Fibroblast of skin of left quadriceps (primary cell): ENCODE measurements at regions not wholly inside any gene's neighbourhood (a gene's known extent, or its start where the extent isn't known, plus 50 kb on each side); places are given as distances from the start of the nearest gene placed in this dataset.

Source experiments
- DNase-seq, 2 experiments: peaks; one replicate each; pipeline ENCODE4 v3.0.0-alpha.2; 2013; ENCODE audit warnings: low read depth in 2 of 2

DNA sequence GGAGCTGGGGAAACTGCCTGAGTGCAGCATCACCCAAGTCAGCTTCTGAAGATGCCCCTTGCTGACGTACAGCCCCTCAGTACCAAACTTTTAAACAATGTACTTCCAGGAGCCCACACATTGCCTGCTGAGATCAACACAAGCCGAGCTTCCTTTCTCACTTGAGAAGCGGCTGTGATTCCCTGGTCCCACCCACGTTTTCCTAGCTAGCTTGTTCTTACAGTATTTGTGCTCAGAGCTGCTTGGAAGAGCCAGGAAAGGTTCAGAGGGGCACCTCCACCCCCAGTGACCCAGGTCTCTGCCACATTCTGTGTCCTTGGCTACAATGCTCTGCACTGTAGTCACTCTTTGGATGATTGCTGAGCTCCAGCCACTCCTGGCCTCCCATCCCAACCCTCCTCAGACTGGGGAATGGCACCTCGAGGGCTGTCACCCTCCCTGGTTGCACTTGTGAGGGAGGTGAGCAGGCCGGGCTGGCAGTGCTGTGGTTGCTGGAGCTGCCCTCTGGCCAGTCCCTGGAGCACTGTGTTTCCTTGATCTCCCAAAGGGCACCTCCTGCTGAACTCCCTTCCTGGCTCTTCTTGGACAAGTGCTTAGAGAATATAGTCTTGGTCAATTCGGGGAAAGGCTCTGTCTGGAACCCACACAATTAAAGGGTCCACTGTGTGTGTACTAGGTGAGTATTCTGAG, 355.1 kb downstream of the AJAP1 start:
- DNase-seq, result no peak

DNA sequence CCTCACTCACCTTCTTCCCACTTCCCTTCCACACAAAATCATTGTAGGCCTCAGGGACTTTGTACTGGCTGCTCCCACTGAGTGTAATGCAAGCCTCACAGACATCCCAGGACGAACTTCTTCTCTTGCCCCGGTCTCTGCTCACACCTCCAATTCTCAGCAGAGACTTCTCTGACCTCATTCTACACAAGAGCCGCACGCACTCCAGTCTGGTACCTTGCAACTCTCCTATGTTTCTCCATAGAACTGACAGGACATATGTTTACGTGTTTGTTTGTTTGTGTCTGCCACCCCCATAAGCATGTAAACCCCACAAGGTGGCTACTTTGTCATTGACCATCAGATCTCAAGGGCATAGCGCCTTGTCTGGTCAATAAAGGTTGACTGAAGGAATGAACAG, 350.8 kb downstream of the AJAP1 start:
- no peak for DNase-seq

DNA sequence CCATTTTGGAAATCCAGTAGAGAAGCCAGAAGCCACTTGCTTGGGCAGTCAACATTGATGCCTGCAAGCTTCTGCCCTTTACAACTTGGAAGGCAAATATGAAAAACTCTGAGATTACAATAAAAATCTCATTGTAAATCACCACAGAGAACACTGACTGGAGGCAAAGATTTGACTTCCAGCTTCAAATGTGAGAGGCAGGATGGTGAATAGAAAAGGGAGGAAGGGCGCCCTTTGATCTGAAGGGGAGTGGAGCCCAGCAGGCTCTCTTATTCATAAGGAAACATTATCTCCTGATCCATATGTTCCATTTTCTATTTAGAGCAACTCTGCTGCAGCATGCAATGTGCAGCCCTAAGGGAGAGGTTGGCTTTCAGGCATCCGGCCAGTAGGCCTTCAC, 348.3 kb downstream of the AJAP1 start:
- no peak for DNase-seq

DNA sequence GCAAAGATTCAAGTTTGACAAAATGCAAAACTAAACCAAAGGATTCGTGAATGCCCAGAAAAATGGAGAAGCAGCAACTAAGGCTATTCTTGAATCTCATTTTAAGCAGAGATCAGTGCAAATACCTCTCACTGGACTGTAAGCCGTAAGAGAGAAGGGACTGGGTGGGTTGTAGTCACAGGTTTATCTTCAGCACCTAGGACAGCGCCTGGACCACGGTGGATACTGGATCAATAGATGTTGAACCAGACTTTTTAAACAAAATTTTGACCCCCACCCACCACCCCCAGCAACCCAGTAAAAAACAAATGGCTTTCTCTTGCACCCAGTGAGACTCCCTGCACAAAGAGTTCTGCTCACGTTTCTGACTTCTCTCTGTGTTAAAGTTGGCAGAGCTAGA, 347.1 kb downstream of the AJAP1 start:
- no peak for DNase-seq

DNA sequence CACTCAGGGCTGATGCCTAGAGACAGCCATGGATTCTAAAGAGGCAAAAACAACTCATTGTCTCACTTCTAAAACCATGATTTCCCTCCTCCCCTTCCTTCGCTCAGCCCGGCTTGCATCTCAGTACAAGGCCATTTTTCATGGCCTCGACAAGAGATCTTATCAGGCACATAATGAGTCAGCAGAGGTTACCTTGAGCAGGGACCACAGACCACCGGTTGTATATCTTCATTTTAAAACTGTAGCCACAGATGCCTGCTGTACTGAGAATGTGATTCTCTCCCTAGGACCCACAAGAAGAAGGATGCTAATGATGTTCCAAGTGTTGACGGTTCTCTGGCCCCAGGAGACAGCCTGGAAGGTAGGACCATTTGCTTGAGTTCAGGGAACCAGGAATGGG, 331.9 kb downstream of the AJAP1 start:
- no peak for DNase-seq

DNA sequence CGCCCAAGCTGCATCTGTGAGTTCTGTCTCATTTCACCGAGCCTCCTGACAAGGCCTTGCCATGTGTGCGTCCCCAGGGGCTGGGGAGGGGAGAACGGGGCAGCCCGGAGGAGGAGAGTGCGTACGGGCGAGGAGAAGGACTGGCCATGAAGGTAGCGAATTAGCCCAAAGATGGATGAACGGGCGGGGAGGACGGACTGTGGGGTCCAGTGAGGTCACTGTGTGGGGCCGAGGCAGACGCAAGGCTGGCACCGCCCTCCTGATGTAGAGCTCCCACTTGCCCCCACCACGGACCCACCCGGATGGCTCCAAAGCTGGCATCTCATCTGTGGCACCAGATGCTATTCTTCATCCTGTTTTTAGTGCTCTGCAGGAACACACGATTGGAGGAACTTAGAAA, 330.4 kb downstream of the AJAP1 start:
- no peak for DNase-seq

DNA sequence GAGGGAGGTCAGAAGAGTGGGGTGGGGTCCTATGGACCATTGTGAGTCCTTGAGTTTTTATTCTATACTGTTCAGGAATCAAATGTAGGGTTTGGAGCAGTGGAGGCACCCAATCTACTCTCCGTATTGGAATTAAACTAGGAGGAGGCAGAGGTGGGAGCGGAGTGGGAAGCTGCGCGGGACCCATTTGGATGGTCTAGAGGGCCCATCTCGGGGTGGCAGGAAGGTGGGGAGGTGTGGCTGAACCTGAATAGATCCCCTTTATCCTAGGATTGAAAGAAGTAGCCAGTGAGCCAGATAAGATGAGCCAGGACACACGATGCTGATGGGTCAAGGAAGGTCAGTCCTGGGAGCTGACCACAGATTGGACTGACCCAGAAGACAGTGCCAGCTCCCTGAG, 325.8 kb downstream of the AJAP1 start:
- DNase-seq, result no peak

DNA sequence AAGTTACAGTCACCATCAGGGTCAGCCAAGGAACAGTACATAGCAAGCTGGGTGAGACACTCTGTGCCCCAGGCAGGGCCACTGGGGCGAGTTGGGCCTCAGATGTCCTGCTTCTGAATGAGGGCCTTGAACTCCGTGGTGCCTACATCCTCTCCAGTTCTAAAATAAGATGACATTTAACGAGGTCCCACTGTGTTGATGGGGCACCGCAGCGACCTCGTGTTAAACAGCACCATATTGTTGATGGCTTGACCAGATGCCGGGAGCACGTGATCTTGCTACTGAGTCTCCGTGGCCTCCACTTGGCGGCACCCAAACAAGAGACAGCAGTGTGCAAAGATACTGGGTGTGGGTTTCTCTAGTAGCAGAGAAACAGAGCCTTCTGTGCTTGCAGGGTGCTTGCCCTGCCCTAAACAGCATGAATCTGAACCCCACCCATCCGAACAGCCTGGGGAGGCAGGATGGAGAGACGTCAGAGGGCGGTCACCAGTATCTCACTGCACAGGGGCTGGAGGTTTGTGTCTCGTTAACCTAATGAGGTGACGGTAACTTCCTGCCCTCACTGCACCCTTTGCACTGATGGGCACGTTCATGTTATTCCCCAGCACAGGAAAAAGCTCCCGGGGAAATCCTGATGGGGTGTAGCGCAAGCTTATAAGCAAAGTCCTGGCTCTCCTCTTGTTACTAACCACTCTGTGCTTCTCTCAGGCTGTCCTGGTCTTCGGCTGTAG, 324.4 kb downstream of the AJAP1 start:
- DNase-seq, result no peak

DNA sequence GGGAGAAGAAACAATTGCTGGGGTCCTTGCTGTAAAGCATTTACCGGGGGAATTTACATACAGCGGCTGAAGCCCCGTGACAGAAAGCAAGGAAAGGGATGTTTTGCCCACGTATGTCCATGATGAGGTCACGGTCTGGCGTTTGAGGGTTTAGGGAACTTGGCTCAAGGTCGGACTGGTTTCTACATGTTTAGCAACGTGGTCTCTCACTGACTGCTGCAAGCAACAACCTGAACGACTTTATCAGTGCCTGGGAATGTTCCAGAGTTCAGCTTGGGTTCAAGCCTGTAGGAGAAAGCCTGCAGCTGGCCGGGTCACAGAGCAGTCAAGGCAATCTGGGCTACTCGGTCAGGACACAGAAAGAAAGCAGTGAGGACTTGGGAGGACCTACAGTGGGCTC, 323.3 kb downstream of the AJAP1 start:
- no peak for DNase-seq

DNA sequence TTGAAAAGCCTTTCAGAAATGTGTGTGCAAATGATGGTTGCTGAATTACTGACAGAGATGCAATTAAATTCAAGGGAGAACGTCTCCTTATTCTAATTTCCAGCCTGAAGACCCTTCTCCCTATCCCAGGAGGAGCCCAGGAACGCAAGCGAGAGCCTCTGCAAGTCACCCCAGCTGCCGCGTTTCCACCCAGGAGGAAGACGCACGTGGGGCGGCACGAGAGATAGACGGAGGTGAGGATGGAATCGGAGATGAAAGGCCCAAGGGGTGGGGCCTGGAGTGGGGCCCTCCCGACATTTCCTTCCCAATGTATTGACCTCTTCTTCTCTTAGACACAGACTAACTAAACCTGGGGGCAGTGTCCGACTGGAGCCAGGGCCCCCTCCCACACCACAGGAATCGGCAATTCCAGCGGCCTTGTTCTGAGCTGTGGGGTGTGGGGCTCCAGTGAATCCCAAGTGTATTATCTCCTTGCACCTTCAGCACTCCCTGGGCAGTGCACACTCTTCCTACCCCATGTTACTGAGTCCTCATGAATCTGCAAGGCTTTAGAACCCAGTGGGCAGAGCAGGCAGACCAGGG, 322.5 kb downstream of the AJAP1 start:
- DNase-seq, result no peak

DNA sequence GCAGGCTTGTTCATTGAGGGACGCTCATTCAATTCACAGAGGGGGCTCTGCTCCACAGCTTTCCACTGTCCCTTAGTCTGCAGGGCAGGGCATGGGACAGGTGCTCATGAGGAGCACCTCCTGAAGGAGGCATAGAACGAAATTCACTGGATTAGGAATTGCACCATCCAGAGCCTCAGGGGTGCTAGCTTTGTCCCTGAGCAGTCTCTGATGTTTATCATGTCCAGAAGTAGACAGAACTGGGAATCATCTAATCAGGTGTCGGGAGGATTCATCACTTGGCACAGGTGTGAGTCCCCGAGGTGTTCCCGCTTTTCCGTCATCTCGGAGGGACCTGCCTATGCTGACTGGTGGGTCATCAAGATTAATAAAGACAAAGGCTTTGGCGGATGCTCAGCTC, 321.4 kb downstream of the AJAP1 start:
- DNase-seq, result no peak

DNA sequence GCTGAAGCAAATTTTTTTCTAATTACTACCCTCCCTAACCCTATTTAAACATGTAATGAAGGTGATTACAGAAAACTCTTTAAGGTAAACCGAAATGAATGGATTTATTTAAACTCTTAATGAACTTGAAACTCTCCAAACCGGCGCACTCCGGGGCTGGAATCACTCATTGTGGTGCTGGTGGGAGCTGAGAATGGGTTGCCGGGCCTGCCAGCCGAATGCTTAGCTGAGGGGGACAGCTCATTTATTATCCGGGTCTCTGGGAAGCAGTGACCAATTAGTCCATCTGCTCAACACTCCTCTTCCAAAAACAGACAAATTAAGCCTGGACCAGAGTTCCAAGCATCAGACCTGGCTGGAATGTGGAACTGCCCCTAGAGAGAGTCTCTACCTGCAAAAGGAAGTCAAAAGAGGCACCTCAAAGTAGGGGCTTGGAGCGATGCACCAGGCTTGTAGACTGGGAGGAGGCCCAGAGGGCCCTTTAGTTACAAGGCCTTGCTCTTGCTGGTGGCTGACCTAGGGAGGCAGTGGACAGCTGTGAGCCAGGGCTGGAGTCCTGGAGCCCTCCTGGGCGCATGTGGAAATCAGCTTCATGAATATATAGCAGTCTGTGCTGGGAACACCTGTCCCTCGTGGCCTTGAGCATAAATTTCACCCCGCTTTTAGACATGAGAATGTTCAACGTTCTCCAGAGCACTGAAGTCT, 320.7 kb downstream of the AJAP1 start:
- no peak for DNase-seq

DNA sequence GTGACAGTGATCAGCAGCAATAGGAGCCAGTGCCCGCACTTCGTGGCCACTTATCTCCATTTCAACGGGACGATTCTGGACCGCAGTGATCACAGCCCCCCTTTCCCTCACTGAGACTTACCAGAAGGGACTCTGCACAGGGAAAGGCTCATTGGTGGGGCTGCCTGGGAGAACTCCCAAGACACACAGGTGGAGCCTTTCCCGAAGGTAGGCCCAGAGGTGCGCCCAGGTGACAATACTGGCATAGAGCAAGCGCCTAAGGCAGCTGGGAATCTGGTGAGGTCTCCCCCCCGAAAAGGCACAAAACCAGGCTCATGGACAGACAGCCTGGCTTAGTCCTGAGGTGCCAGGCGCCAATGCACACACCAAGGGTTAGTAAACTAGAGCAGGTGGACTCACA, 318.9 kb downstream of the AJAP1 start:
- no peak for DNase-seq

DNA sequence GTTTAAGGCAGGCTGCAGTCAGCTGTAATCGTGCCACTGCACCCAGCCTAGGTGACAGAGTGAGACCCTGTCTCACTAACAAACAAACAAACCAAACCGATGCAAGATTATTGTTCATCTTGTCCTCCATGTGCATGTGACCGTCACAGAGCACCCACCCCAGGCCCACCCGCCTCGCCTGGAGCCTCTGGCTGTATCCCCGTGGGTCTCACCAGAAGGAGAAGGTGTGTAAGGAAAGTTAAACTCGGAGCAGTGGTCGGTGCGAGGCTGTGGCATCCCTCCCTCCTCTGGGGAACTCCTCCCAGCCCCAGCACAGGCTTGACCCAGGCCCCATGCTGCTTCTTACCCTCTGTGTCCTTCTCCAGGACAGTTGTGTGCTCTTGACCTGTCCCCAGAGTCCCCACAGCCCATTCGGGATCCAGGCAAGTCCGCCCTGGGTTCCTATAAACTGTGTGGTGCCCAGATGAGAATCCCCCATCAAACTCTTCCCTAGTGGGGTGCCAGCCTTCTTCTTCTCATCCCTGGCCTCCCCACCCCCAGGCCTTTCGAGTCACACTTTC, 318.4 kb downstream of the AJAP1 start:
- DNase-seq, result no peak

DNA sequence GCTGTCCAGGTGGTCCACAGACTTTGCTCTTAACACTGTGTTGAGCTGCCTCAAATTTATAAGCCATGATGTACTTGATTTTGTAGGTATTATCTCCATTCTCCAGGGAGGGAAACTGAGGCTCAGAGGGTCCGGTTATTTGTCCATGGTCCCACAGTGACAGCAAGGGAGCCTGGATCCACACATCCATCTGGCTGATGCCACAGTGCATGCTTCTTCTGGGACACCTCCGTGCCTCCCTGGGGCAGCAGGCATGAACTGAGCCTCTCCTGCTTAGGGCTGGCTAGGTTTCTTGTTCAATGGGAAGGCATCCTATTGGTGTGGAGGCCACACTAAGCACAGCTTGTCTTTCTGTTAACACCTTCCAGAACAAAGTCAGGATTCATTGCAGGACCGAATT, 317.3 kb downstream of the AJAP1 start:
- DNase-seq, result no peak

DNA sequence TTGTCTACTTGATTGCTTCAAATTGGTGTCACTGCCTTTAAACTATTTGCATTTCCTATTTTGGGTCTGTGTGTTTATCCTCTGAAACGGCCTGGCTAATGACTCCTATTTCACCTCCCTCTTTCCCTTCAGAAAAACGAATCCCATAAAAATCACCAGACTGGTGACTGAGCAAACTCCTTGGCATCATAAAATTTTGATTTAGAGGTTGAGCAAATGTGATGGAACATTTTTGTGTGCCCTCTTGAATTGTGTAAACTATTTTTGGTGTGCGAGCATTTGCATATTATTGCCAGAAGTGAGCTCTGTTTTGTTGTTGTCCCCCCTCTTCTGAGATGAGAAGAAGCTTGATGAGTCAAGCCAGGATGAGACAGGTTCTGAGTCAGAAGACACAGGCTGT, 316.1 kb downstream of the AJAP1 start:
- DNase-seq, result no peak

DNA sequence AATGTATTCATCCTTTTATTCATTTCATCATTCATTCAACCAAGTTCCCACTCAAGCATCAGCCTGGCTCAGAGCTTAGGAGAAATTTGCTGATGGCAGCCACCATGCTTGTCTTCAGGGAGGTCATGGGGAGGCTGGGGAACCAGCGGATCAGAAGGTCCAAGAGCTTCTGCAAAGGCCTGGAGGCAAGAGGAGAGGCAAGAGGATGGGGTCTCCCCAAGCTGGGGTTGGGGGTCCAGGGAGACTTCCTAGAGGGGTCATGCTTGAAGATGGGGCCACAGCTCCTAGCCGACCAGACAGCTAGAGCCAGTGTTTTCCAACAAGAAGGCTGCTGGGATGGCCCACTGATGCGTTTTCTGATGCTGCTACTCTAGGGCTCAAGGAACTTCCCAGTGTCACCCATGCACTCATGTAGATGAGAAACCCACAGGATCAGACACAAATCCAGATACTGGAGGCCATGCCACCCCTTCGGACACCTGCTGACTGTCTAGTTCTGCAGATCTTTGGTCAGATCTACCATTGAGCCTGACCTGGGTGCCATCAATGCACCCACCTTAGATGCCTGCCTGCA, 315.2 kb downstream of the AJAP1 start:
- DNase-seq, result no peak

DNA sequence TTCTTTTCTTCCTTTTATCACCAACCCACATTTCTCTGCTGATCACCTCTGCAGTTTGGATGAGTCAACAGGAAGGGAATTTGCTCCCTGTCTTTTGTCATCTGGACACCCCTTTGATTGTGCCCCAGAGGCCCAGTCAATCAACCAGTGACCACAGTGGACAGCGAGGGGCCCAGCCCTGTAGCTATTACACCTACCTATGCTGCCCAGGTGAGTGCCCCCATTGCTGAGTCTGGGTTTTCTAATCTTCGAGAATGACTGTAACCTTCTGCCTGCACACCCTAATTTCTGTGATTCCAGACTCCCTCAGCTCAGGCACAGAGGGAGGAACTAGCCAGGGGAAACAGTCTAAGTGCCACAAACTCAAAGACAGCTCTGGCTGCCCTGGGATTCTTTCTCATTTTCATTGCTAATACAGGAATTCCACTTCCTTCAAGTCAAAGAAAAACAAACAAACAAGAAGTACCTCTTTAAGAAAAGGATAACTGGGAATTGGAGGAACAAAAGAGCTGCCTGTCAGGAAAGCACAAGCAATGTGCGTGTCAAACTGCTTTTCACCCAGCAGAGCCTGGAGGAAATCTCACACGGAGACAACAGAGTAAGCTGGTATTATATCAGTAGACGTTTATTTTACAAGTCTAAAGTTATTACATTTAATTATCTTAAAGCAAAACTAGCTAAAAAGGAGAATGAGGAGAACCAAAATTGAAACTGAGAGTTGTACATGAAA, 311.1 kb downstream of the AJAP1 start:
- no peak for DNase-seq

DNA sequence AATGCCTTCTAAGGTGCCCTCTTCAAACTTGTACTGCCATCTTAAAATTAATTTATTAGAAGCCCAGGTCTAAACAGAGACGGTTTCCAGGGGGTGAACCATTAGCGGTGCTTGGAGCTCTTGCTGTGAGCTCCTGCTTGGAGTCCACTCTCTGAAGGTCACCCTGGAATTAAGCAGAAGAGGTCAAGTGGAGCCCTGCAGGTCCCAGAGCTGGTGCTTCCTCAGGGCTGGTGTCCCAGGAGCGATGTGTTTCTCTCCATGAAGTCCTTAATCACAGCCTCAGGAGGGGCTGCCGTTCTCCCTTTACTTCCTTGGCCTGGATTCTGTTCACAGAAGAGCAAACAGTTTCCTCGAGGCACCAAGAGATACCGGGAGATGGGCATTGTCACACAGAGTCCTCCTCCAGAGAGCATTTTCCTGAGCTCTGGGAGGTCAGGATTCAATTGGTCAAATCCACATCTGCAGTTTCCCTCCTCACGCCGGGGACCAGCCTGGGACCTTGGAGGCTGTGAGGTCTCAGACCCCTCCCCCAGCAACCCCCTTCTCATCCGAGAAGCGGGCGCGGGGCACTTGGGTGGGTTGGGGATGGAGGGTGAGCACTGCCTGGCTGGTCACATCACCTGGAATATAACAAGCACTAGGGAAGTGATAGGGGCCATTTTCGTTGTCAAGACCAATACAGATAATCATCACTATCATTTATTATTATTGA, 310.4 kb downstream of the AJAP1 start:
- no peak for DNase-seq

DNA sequence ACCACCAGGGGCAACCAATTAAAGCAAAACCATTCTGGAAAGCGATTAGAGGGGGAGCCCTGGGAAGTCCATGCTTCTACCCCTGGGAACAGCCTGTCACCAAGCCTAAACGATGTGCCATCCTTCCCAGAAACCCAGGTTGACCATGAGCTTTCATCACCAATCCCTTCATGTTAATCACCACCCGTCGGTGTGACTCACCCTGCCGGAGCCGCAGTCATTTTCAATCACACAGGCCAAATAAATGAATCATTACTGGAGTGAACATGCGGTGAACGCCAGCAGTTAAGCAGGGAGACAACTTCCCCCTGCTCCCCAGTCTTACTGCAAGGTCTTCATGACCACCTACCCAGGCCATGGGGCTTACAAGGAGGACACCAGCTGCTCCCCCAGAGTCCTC, 308.8 kb downstream of the AJAP1 start:
- peak; percentile 18 to 20 for DNase-seq

DNA sequence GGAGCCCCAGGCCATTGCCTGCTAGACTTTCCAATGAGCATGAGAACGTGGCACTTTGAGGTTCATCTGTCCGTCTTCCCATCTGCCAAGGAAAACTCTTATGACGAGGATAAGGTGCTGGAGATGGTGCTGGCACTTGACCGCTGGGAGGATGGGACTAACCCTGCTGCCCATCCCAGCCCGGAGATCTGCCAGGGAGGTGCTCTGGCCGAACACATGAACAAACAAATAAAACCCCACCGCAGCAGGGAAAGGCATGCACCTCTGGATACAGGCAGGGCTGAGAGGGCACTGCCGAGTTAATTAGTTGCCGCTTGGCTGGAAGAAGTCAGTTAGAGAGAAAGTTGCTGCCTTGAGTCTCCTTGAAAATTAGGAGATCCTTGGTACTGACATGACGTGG, 308.4 kb downstream of the AJAP1 start:
- DNase-seq, result no peak
